GM10266 (cell line): ENCODE measurements at regions not wholly inside any gene's neighbourhood (a gene's known extent, or its start where the extent isn't known, plus 50 kb on each side); places are given as distances from the start of the nearest gene placed in this dataset.
"Not testable (repeated sequence)": the region's sequence is repeated elsewhere in the genome, so short reads cannot be mapped to it uniquely, and the experiment has no call there.

Experiments
- DNase-seq: peaks from one replicate; pipeline ENCODE4 v3.0.0; 2012; ENCODE audit errors: extremely low spot score
- TF ChIP-seq, protein P1 (sequence below): IDR thresholded peaks from 2 replicates; pipeline ENCODE4 v1.5.1; 2012; ENCODE audit warnings: mild to moderate bottlenecking, low read depth; ENCODE audit not compliant: control insufficient read depth, insufficient read depth; ENCODE audit errors: missing control alignments

DNA sequence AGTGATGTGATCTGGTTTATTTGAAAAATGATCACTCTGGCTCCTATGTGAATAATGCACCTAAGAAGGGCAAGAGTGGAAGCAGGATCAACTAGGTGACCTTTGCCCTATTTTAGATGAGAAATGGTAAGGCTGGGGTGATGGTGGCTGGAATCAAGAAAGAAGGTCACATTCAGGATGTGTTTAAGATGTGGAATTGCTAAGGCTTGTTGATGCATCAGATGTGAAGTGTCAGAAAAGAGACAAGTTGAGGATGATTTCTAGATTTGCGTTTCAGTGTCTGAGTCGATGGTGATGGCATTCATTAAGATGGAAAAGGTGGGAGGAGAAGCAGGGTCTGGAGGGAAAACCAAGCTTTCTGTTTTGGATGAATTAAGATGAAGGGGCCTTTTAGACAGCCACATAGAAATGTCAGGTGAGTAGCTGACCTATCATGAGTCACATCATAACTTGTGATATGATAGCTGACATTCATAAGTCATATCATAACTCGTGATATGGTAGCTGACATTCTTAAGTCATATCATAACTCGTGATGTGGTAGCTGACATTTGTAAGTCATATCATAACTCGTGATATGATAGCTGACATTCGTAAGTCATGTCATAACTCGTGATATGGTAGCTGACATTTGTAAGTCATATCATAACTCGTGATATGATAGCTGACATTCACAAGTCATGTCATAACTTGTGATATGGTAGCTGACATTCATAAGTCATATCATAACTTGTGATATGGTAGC, 101.2 kb upstream of the SEC11C start:
- no peak for DNase-seq
- TF ChIP-seq, protein P1, sequence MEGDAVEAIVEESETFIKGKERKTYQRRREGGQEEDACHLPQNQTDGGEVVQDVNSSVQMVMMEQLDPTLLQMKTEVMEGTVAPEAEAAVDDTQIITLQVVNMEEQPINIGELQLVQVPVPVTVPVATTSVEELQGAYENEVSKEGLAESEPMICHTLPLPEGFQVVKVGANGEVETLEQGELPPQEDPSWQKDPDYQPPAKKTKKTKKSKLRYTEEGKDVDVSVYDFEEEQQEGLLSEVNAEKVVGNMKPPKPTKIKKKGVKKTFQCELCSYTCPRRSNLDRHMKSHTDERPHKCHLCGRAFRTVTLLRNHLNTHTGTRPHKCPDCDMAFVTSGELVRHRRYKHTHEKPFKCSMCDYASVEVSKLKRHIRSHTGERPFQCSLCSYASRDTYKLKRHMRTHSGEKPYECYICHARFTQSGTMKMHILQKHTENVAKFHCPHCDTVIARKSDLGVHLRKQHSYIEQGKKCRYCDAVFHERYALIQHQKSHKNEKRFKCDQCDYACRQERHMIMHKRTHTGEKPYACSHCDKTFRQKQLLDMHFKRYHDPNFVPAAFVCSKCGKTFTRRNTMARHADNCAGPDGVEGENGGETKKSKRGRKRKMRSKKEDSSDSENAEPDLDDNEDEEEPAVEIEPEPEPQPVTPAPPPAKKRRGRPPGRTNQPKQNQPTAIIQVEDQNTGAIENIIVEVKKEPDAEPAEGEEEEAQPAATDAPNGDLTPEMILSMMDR: no peak

DNA sequence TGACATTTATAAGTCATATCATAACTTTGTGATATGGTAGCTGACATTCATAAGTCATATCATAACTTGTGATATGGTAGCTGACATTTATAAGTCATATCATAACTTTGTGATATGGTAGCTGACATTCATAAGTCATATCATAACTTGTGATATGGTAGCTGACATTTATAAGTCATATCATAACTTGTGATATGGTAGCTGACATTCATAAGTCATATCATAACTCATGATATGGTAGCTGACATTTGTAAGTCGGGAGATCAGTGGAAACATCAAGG, 100.7 kb upstream of the SEC11C start:
- DNase-seq: not testable (repeated sequence)

DNA sequence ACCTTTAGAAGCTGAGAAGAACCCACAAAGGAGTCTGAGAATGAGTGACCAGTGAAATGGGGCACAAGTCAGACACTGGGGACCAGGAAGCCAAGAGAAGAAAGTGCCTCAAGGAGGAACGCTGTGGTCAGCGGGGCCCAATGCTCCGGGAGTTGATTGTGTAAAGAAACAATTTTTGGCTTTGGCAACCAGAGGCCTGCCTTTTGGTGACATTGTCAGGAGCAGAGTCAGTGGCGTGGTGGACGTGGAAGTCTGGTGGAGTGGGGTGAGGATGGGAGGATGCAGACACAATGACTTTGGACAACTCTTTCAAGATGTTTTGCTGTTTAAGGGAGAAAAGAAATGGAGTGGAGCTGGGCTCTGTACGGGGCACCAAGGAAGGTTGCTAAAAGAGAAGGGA, 100.2 kb upstream of the SEC11C start:
- TF ChIP-seq, protein P1: no peak
- no peak for DNase-seq

DNA sequence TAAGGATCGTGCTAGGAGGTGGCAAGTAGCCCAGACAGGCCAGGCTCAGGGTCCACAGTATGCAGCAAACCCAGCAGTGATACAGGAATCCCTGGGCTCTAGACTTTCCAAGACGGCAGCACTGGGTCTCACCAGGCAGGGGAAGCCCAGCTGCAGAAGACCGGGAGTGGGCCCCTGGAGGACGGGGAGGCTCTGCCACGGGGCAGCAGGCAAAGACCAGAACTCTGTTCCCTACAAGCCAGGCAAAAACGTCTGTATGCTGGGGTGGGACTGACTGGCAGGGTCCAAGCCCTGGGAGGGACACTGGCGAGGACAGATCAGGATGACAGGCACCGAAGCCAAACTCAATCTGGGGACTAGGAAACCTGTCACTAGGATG, 98.9 kb upstream of the SEC11C start:
- DNase-seq: no peak
- TF ChIP-seq, protein P1: no peak

DNA sequence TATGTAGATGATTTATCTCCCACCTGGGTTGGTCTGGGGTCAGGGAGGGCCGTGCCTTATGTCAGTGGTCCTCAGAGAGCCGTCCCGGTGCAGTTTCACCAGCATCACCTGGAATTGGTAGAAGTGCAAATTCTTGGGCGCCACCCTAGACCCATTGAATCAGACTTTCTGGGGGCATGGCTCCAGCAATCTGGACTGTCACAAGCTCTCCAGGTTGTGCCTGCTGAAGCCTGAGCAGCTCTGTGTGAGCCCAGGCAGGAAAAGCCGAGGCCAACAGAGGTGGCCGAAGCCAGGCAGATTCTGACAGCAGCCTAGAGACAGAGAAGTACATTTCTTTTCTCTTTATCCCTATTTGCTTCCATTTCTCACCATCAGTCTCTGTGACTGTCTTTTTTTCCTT, 98.4 kb upstream of the SEC11C start:
- DNase-seq: no peak
- TF ChIP-seq, protein P1: no peak

DNA sequence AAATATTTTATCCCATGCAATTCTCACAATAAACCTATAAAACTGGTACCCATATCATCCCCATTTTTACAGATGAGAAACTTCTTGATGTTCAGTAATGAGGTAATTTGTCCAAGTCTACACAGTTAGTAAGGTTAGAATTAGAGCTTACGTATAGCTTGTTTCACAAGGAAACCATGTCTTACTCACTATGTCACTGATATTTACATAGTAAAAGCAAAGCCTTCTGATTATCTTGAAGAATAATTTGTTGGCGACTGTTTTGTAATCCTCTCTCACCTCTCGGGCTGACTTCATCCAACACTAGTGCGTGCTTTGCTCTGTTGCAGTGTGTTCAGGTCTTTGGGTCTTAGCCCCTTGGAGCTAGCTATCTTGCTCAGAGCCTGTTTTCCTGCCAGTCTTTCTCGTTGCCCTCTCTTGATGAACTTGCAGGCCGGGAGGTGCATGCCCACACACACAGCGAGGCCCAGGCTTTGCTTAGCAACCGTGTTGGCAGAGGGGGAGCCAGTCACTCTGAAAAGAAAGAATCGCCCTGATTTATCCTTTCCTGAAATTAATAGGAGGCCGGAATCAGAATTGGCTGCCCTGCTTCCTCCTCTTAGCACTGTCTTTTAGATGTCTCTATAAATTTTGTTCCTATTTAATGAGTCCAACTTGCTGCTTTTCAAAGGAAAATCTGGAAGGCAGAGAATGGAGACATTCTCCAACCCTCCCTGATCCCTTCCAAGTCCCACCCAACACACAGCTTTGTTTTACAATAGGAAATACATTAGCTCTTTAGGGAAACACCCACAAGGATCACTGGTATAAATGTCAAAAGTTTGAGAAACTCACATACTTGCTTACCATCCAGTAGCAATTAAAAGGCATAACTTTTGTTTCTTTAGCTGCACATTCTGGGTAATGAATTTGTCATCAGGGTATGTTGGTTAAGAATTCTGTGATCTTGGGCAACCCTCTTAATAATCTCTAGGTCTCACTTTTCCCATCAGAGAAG, 97.6 kb upstream of the SEC11C start:
- DNase-seq: no peak
- TF ChIP-seq, protein P1: no peak

DNA sequence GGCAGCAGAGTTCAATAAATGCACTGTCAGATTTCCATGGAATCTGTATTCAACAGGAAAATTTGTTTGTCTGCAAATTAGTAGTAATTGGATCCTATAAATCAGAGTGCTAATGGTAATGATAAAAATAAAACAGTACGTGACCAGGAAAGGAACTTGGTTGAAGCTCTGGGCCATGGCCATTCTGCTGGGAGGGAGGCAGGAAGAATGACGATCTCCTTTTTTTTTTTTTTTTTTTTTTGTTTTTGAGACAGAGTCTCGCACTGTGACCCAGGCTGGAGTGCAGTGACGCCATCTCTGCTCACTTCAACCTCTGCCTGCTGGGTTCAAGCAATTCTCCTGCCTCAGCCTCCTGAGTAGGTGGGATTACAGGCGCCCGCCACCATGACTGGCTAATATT, 94.8 kb upstream of the SEC11C start:
- no peak for DNase-seq
- TF ChIP-seq, protein P1: no peak
